ENCODE measurements at regions not wholly inside any gene's neighbourhood (a gene's known extent, or its start where the extent isn't known, plus 50 kb on each side); places are given as distances from the start of the nearest gene placed in this dataset.

DNA sequence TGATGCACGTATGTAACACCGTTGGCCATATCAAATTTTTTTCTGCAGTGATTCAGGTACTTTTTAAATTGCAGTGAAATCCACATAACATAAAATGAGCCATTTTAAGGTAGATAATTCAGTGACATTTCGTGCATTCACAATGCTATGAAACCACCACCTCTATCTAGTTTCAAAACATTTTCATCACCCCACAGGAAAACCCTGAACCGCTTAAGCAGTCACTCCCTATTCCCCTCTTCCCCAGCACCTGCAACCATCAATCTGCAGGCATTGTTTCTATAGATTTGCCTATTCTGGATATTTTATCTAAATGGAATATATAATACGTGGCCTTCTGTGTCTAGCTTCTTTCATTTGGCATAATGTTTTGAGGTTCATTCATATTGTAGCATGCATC, 79.2 kb downstream of the BOD1 start:
- TF ChIP-seq, protein P1, sequence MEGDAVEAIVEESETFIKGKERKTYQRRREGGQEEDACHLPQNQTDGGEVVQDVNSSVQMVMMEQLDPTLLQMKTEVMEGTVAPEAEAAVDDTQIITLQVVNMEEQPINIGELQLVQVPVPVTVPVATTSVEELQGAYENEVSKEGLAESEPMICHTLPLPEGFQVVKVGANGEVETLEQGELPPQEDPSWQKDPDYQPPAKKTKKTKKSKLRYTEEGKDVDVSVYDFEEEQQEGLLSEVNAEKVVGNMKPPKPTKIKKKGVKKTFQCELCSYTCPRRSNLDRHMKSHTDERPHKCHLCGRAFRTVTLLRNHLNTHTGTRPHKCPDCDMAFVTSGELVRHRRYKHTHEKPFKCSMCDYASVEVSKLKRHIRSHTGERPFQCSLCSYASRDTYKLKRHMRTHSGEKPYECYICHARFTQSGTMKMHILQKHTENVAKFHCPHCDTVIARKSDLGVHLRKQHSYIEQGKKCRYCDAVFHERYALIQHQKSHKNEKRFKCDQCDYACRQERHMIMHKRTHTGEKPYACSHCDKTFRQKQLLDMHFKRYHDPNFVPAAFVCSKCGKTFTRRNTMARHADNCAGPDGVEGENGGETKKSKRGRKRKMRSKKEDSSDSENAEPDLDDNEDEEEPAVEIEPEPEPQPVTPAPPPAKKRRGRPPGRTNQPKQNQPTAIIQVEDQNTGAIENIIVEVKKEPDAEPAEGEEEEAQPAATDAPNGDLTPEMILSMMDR (conservative IDR thresholded peaks at IDR 0.05) = no peak
- H3K27me3 Mint-ChIP-seq = peaks cover 16% of the 10 kb centered on the region
- H3K4me1 Mint-ChIP-seq (ENCODE audit: unreplicated experiment) = no peaks in the 10 kb centered on the region
- H3K4me3 Mint-ChIP-seq = no peak overlapping the region
- no peaks in the 10 kb centered on the region for H3K9me3 Mint-ChIP-seq
- no peak overlapping the region for H3K27ac Mint-ChIP-seq
- no peak for DNase-seq (ENCODE audit: extremely low spot score, unreplicated experiment)
- H3K36me3 Mint-ChIP-seq = no peaks in the 10 kb centered on the region

DNA sequence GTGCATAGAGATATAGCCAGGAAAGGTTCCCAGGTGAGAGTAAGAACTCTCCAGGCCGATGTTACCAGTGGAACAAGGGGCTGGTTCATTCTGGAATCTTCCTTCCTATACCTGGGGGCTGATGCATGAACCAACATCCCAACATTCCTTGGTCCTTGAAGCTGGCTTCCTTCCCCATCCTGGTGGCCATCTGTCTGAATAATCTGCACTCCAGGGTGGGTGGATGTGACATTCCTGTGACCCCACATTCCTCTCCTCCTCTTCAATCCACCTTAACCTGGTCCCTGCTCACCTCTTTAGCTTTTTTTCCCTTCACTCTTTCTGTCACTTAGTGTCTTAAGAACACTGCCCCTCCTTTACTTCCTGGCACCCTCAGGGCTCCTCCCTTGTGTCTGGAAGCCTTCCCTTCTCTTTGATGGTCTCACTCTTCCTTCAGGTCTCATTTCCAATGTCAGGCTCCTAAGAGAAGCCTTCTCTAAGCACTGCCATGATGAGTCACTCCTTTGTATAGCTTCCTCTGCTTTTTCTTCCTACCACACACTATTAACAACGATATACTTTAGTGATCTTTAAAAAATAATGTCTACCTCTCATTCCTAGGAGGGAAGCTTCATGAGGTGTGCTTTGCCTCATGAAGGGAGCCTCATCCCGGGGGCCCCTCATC, 80.3 kb downstream of the BOD1 start:
- no peaks in the 10 kb centered on the region for H3K36me3 Mint-ChIP-seq
- no peaks in the 10 kb centered on the region for H3K9me3 Mint-ChIP-seq
- H3K4me3 Mint-ChIP-seq = no peak overlapping the region
- TF ChIP-seq, protein P1 (conservative IDR thresholded peaks at IDR 0.05) = no peak
- H3K4me1 Mint-ChIP-seq (ENCODE audit: unreplicated experiment) = no peaks in the 10 kb centered on the region
- H3K27ac Mint-ChIP-seq = no peak overlapping the region
- H3K27me3 Mint-ChIP-seq = peaks cover 16% of the 10 kb centered on the region
- no peak for DNase-seq (ENCODE audit: extremely low spot score, unreplicated experiment)

DNA sequence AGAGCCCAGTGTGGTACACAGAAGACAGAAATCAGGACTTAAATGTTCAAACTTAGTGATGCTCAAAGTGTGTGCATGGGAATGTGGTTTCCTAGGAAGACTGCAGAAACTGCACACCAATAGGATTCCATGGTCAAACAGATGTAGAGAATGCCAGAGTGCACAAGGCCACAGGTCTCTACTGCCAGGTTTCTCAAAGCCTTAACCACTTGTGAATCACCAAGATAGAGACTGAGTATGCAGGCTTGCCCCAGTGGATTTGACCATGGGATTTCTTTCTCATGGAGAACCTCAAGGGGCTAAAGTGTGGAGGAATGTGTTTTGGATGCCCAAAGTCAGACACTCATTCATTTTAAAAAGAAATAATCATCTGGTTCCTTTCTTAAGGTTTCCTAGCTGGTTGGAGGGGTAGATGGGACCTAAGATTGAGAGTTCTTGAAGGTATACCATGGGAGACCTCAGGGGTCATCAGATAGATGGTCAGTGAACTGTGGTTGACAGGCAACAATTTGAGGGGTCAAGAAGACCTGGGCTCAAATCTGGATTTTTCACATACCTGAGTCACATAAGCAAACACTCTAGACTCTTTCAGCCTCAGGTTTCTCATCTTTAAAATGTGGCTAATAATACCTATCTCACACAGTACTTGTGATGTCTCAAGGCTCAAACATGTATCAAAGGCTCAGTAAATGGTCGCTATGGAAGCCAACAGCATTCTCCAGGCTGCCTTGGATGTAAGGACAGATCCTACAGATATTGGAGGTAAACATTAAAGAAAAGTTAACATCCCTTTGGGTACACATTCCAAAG, 81.1 kb downstream of the BOD1 start:
- Mint-ChIP-seq H3K4me3 (no peak overlapping the region), H3K27ac (no peak overlapping the region), H3K9me3 (no peaks in the 10 kb centered on the region), H3K27me3 (peaks cover 14% of the 10 kb centered on the region), H3K36me3 (no peaks in the 10 kb centered on the region), H3K4me1 (ENCODE audit: unreplicated experiment) (no peaks in the 10 kb centered on the region)
- TF ChIP-seq, protein P1 (conservative IDR thresholded peaks at IDR 0.05) = no peak
- no peak for DNase-seq (ENCODE audit: extremely low spot score, unreplicated experiment)

DNA sequence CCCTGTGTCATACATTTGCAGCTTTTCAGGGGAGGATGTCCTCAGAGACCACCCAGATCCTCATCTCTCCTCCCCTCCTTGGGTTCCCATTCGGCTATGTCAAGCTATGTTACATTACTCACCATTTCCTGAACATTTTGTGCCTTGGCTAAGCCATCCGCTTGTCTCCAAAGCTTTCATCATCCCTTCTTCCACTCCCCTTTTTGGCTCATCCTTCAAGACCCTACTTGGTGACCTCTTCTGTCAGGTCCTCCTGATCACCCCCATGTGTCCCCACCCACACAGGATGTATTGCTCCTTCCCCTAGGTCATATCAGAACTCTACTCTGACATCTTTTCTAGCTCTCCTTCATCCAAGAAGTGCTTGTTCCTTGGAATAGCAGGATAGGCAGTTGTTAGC, 81.8 kb downstream of the BOD1 start:
- H3K36me3 Mint-ChIP-seq = no peaks in the 10 kb centered on the region
- H3K27me3 Mint-ChIP-seq = peaks cover 10% of the 10 kb centered on the region
- TF ChIP-seq, protein P1 (conservative IDR thresholded peaks at IDR 0.05) = no peak
- DNase-seq (ENCODE audit: extremely low spot score, unreplicated experiment) = no peak
- H3K27ac Mint-ChIP-seq = no peak overlapping the region
- no peak overlapping the region for H3K4me3 Mint-ChIP-seq
- H3K4me1 Mint-ChIP-seq (ENCODE audit: unreplicated experiment) = no peaks in the 10 kb centered on the region
- H3K9me3 Mint-ChIP-seq = no peaks in the 10 kb centered on the region

DNA sequence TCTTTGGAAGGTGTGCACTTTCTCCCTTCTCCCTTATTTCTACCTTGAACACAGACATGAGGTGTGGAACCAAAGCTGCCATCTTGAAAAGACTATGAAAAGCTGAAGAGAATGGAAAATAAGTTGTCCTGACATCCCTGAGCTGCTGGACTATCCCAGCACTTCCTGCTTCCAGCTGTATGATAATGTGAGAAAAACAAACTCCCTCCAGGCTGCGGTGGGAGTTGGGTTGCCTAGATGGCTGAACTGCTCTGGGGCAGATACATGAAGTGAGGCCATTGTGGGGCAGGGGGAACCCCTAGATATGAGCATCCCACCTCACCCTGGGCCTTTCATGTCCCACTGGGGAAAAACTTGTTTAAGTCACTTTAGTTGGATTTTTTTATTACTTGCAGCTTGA, 82.4 kb downstream of the BOD1 start:
- H3K27ac Mint-ChIP-seq = no peak overlapping the region

More for the DNA sequence above, 82.4 kb downstream of the BOD1 start:
- TF ChIP-seq, protein P1 (conservative IDR thresholded peaks at IDR 0.05) = no peak
- no peaks in the 10 kb centered on the region for H3K4me1 Mint-ChIP-seq (ENCODE audit: unreplicated experiment)
- no peak overlapping the region for H3K4me3 Mint-ChIP-seq
- no peaks in the 10 kb centered on the region for H3K9me3 Mint-ChIP-seq
- H3K27me3 Mint-ChIP-seq = peaks cover 10% of the 10 kb centered on the region
- H3K36me3 Mint-ChIP-seq = no peaks in the 10 kb centered on the region
- DNase-seq (ENCODE audit: extremely low spot score, unreplicated experiment) = no peak

Data from type B pancreatic cell (in vitro differentiated cells).